ENCODE measurements at regions not wholly inside any gene's neighbourhood (a gene's known extent, or its start where the extent isn't known, plus 50 kb on each side); places are given as distances from the start of the nearest gene placed in this dataset.
A peak's percentile ranks its signal among the peaks of the same experiment; 100 is the strongest.
"Not testable (repeated sequence)": the region's sequence is repeated elsewhere in the genome, so short reads cannot be mapped to it uniquely, and the experiment has no call there.

DNA sequence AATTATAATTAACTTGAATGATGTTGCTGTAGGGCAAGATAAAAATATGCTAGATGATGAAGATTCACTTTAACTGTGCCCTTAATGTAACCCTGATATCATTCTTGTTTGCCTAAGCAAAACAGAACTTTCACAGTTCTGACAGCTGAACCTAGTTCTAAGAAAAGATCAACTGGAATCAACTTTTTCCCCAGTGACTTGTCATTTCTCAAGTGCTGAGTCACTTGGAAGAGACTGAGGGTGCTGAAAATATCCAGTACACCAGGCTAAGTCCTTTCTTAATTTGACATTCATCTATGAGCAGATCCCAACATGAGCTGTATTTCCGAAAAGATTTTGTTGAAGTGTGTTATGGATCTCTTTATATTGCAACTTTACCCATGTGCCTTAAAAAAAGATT is 140.4 kb downstream of the MID1IP1 start:
- WGBS = no CpG with 5 or more reads among the region's 1 CpG
- Histone ChIP-seq H3K27ac (ENCODE audit: low read depth, low read length) (no peak overlapping the region), H3K4me3 (ENCODE audit: low read length) (no peak overlapping the region), H3K9ac (ENCODE audit: low read depth, low read length) (no peak overlapping the region), H3K36me3 (ENCODE audit: insufficient read depth, low read length) (no peaks in the 10 kb centered on the region), H3K27me3 (ENCODE audit: insufficient read depth, low read length) (no peaks in the 10 kb centered on the region), H3K9me3 (ENCODE audit: insufficient read depth, low read depth, low read length) (no peaks in the 10 kb centered on the region), H3K4me1 (ENCODE audit: insufficient read depth, low read length) (no peaks in the 10 kb centered on the region)

DNA sequence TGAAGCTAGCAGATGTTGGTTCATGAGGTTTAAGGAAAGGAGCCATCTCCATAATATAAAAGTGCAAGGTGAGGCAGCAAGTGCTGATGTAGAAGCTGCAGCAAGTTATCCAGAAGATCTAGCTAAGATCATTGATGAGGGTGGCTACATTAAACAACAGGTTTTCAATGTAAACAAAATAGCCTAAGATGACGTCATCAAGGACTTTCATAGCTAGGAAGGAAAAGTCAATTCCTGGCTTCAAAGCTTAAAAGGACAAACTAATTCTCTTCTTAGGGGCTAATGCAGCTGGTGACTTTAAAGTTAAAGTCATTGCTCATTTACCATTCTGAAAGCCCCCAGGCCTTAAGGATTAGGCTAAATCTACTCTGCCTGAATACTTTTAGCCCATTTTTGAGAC is 141.9 kb downstream of the MID1IP1 start:
- Histone ChIP-seq H3K9ac (ENCODE audit: low read depth, low read length) (no peak overlapping the region), H3K27me3 (ENCODE audit: insufficient read depth, low read length) (no peaks in the 10 kb centered on the region), H3K9me3 (ENCODE audit: insufficient read depth, low read depth, low read length) (no peaks in the 10 kb centered on the region), H3K4me1 (ENCODE audit: insufficient read depth, low read length) (no peaks in the 10 kb centered on the region), H3K27ac (ENCODE audit: low read depth, low read length) (no peak overlapping the region), H3K4me3 (ENCODE audit: low read length) (no peak overlapping the region), H3K36me3 (ENCODE audit: insufficient read depth, low read length) (no peaks in the 10 kb centered on the region)
- WGBS = 80% methylated on average over 1 of the region's 1 CpG

- no peaks in the 10 kb centered on the region for H3K9me3 ChIP-seq (ENCODE audit: insufficient read depth, low read depth, low read length)
- H3K27me3 ChIP-seq (ENCODE audit: insufficient read depth, low read length) = no peaks in the 10 kb centered on the region
- no peak overlapping the region for H3K9ac ChIP-seq (ENCODE audit: low read depth, low read length)
- no peak overlapping the region for H3K4me3 ChIP-seq (ENCODE audit: low read length)
- H3K27ac ChIP-seq (ENCODE audit: low read depth, low read length) = no peak overlapping the region
- H3K4me1 ChIP-seq (ENCODE audit: insufficient read depth, low read length) = no peaks in the 10 kb centered on the region
- no peaks in the 10 kb centered on the region for H3K36me3 ChIP-seq (ENCODE audit: insufficient read depth, low read length)
These were observed 146.8 kb downstream of the MID1IP1 start for GRCh38 chrX:38948046-38948445.

DNA sequence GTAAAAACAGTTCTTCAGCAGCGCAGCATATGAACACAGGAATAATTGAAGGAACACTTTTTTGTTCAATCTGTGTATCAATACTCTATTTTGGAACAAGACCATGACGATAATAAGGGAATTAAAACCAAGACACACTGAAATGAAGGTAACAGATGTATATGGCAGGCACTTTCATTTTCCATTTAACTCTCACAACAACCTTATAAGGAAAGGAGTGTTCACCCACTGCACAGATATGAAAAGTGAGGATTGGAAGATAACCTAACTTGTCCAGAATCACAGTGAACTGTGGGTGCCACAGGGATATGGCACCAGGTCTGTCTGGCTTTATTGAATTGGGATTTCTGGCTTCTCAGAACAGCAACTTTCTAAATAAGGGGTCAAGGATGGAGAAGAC is 153.3 kb downstream of the MID1IP1 start:
- no peak overlapping the region for H3K4me3 ChIP-seq (ENCODE audit: low read length)
- H3K27me3 ChIP-seq (ENCODE audit: insufficient read depth, low read length) = no peaks in the 10 kb centered on the region
- H3K9me3 ChIP-seq (ENCODE audit: insufficient read depth, low read depth, low read length) = no peaks in the 10 kb centered on the region
- H3K9ac ChIP-seq (ENCODE audit: low read depth, low read length) = no peak overlapping the region
- H3K36me3 ChIP-seq (ENCODE audit: insufficient read depth, low read length) = no peaks in the 10 kb centered on the region
- 100% methylated on average over 1 of the region's 2 CpGs for WGBS
- no peaks in the 10 kb centered on the region for H3K4me1 ChIP-seq (ENCODE audit: insufficient read depth, low read length)
- no peak overlapping the region for H3K27ac ChIP-seq (ENCODE audit: low read depth, low read length)

DNA sequence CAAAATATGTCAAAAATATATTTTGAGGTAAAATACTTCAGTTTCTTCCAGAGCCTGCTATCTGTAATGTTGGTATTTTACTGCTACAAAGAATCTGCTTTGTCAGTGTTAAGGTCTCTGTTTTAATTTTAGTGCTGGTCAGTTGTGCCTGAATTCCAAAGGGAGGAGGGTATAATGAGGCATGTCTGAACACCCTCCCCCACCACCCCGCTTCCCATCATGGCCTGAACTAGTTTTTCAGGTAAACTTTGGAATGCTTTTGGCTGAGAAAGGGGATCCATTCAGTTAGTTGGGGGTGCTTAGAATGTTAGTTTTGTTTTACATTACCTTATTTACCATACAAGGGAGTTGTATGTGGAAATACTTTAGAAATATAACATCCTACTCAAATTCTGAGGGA is 158.5 kb downstream of the MID1IP1 start:
- Histone ChIP-seq H3K4me3 (ENCODE audit: low read length) (no peak overlapping the region), H3K36me3 (ENCODE audit: insufficient read depth, low read length) (no peaks in the 10 kb centered on the region), H3K27ac (ENCODE audit: low read depth, low read length) (no peak overlapping the region; the same call in 1 of the 2 replicates), H3K9me3 (ENCODE audit: insufficient read depth, low read depth, low read length) (peaks cover 8% of the 10 kb centered on the region; the same call in 1 of the 2 replicates), H3K9ac (ENCODE audit: low read depth, low read length) (no peak overlapping the region), H3K27me3 (ENCODE audit: insufficient read depth, low read length) (no peaks in the 10 kb centered on the region), H3K4me1 (ENCODE audit: insufficient read depth, low read length) (0 out of 2 replicates have a peak, but pooled peaks cover 3% of the 10 kb centered on the region)
- no CpG with 5 or more reads among the region's 1 CpG for WGBS

- no peak overlapping the region for H3K4me3 ChIP-seq (ENCODE audit: low read length)
- H3K4me1 ChIP-seq (ENCODE audit: insufficient read depth, low read length) = 0 out of 2 replicates have a peak, but pooled peaks cover 3% of the 10 kb centered on the region
- no peaks in the 10 kb centered on the region for H3K36me3 ChIP-seq (ENCODE audit: insufficient read depth, low read length)
- H3K9ac ChIP-seq (ENCODE audit: low read depth, low read length) = no peak overlapping the region
- no peaks in the 10 kb centered on the region for H3K27me3 ChIP-seq (ENCODE audit: insufficient read depth, low read length)
- H3K9me3 ChIP-seq (ENCODE audit: insufficient read depth, low read depth, low read length) = peaks cover 8% of the 10 kb centered on the region; the same call in 1 of the 2 replicates
- H3K27ac ChIP-seq (ENCODE audit: low read depth, low read length) = peak overlapping the region; percentile 10; the same call in 1 of the 2 replicates
- WGBS = 97% methylated on average over 1 of the region's 2 CpGs
These were observed 158.9 kb downstream of the MID1IP1 start for GRCh38 chrX:38960137-38960536.

DNA sequence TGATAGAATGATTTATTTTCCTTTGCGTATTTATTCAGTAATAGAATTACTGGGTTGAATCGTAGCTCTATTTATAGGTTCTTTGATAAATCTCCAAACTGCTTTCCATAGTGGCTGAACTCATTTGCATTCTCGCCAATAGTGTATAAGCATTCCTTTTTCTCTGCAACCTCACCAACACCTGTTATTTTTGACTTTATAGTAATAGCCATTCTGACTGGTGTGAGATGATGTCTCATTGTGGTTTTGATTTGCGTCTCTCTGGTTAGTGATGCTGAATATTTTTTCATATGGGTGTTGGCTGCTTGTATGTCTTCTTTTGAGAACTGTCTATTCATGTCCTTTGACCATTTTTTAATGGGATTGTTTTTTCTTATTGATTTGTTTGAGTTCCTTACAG is 160.7 kb downstream of the MID1IP1 start:
- H3K9me3 ChIP-seq (ENCODE audit: insufficient read depth, low read depth, low read length) = peaks cover 8% of the 10 kb centered on the region; the same call in 1 of the 2 replicates
- peaks cover 3% of the 10 kb centered on the region; the same call in 1 of the 2 replicates for H3K4me1 ChIP-seq (ENCODE audit: insufficient read depth, low read length)
- WGBS = 100% methylated on average over 2 of the region's 4 CpGs
- no peak overlapping the region for H3K9ac ChIP-seq (ENCODE audit: low read depth, low read length)
- no peak overlapping the region for H3K27ac ChIP-seq (ENCODE audit: low read depth, low read length)
- H3K27me3 ChIP-seq (ENCODE audit: insufficient read depth, low read length) = no peaks in the 10 kb centered on the region
- H3K36me3 ChIP-seq (ENCODE audit: insufficient read depth, low read length) = no peaks in the 10 kb centered on the region
- H3K4me3 ChIP-seq (ENCODE audit: low read length) = no peak overlapping the region

DNA sequence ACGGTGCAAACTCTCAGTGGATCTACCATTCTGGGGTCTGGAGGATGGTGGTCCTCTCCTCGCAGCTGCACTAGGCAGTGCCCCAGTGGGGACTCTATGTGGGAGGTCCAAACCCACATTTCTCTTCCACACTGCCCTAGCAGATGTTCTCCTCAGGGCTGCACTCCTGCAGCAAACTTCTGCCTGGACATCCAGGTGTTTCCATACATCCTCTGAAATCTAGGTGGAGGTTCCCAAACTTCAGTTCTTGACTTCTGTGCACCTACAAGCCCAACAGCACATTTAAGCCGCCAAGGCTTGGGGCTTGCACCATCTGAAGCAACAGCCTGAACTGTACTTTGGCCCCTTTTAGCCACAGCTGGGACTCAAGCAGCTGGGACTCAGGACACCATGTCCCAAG is 162.0 kb downstream of the MID1IP1 start:
- WGBS = 95% methylated on average over 3 of the region's 3 CpGs
- not testable (repeated sequence) for H3K4me3 ChIP-seq (ENCODE audit: low read length); H3K36me3 ChIP-seq (ENCODE audit: insufficient read depth, low read length); H3K9ac ChIP-seq (ENCODE audit: low read depth, low read length); H3K27me3 ChIP-seq (ENCODE audit: insufficient read depth, low read length); H3K9me3 ChIP-seq (ENCODE audit: insufficient read depth, low read depth, low read length); H3K27ac ChIP-seq (ENCODE audit: low read depth, low read length); H3K4me1 ChIP-seq (ENCODE audit: insufficient read depth, low read length)

DNA sequence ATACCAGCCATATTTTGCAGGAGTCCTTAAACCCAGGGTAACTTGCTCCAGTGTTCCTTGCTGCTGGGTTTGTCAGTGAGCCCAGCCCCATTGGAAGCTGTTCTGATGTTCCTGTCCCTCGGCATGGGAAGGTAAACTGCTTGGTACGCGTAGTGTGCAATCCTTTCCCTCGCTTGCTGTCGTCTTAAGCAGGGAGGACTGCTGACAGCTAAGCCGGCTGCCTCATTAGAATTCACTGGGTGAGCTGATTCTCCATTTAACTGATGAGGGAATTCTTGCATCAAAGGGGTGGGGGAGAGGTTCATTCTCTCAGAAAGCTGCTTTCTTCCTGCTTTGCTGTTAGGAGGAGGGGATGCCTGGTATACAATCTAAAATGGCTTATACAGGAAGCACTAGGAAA is 164.6 kb downstream of the MID1IP1 start:
- H3K4me1 ChIP-seq (ENCODE audit: insufficient read depth, low read length) = no peaks in the 10 kb centered on the region; the same call in 1 of the 2 replicates
- 48% methylated on average over 6 of the region's 6 CpGs for WGBS
- no peaks in the 10 kb centered on the region for H3K27me3 ChIP-seq (ENCODE audit: insufficient read depth, low read length)
- peaks cover 8% of the 10 kb centered on the region; the same call in 1 of the 2 replicates for H3K9me3 ChIP-seq (ENCODE audit: insufficient read depth, low read depth, low read length)
- no peak overlapping the region for H3K27ac ChIP-seq (ENCODE audit: low read depth, low read length)
- no peak overlapping the region for H3K9ac ChIP-seq (ENCODE audit: low read depth, low read length)
- H3K36me3 ChIP-seq (ENCODE audit: insufficient read depth, low read length) = no peaks in the 10 kb centered on the region
- H3K4me3 ChIP-seq (ENCODE audit: low read length) = no peak overlapping the region

DNA sequence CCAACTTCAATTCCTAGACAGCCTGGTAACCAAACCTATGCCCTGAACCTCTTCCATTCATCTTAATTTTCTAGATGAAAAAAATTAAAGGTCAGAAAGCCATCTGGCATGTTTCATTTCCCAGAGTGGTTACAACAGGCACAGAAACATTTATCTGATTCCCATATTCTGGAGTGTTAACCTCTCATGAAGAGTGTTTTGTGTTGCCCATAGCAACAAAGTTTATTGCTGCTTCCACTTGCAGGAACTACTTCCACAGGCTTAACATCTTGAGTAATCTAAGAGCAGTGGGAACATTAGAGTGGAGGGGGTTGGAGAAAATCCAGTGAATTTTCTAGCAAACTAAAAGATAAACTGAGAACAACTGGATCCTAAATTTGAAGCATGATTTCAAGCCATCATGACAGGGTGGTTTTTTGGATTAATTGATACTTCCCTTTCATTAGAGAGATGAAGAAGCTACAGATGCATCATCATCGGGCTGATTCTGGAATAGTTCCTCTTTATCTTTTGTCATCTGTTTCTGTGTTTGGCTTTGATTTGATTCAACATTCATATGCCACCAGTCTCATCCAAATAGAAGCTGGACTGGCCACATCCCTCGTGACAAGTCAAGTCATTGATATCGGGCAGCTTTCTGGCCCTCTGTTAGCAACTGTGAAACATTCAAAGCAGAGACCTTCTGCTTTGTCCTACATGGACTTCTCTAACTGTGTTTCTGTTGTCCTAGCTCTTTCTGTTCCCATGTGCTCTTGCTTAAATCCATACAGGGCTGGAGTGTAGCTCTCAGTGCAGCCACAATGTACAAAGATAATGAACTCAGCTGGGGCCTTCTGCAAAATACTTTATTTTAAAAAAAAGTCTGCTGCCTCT is 167.3 kb downstream of the MID1IP1 start:
- H3K36me3 ChIP-seq (ENCODE audit: insufficient read depth, low read length) = no peaks in the 10 kb centered on the region
- WGBS = over 99% methylated on average over 3 of the region's 3 CpGs
- no peak overlapping the region for H3K4me3 ChIP-seq (ENCODE audit: low read length)
- no peak overlapping the region for H3K9ac ChIP-seq (ENCODE audit: low read depth, low read length)
- H3K4me1 ChIP-seq (ENCODE audit: insufficient read depth, low read length) = no peaks in the 10 kb centered on the region; the same call in 1 of the 2 replicates
- no peaks in the 10 kb centered on the region for H3K9me3 ChIP-seq (ENCODE audit: insufficient read depth, low read depth, low read length)
- H3K27me3 ChIP-seq (ENCODE audit: insufficient read depth, low read length) = no peaks in the 10 kb centered on the region
- H3K27ac ChIP-seq (ENCODE audit: low read depth, low read length) = no peak overlapping the region

- Histone ChIP-seq H3K4me3 (ENCODE audit: low read length) (no peak overlapping the region), H3K4me1 (ENCODE audit: insufficient read depth, low read length) (no peaks in the 10 kb centered on the region; the same call in 1 of the 2 replicates), H3K9ac (ENCODE audit: low read depth, low read length) (no peak overlapping the region), H3K9me3 (ENCODE audit: insufficient read depth, low read depth, low read length) (no peaks in the 10 kb centered on the region), H3K27me3 (ENCODE audit: insufficient read depth, low read length) (no peaks in the 10 kb centered on the region), H3K27ac (ENCODE audit: low read depth, low read length) (no peak overlapping the region), H3K36me3 (ENCODE audit: insufficient read depth, low read length) (no peaks in the 10 kb centered on the region)
- WGBS = 96% methylated on average over 1 of the region's 1 CpG
These were observed 168.8 kb downstream of the MID1IP1 start for GRCh38 chrX:38970074-38970473.

Measured in HUES64 (cell line).